Hypothalamus (tissue), 51 donors: ENCODE measurements at regions not wholly inside any gene's neighbourhood (a gene's known extent, or its start where the extent isn't known, plus 50 kb on each side); places are given as distances from the start of the nearest gene placed in this dataset.

Source experiments
- DNase-seq, 51 donors: peaks; one replicate each; lab custom pipeline; 2025; lab: John Stamatoyannopoulos, UW

- no peak for DNase-seq
Observed at GRCh38 chr14:44720707-44721106, 213.6 kb upstream of the FSCB start.

DNA sequence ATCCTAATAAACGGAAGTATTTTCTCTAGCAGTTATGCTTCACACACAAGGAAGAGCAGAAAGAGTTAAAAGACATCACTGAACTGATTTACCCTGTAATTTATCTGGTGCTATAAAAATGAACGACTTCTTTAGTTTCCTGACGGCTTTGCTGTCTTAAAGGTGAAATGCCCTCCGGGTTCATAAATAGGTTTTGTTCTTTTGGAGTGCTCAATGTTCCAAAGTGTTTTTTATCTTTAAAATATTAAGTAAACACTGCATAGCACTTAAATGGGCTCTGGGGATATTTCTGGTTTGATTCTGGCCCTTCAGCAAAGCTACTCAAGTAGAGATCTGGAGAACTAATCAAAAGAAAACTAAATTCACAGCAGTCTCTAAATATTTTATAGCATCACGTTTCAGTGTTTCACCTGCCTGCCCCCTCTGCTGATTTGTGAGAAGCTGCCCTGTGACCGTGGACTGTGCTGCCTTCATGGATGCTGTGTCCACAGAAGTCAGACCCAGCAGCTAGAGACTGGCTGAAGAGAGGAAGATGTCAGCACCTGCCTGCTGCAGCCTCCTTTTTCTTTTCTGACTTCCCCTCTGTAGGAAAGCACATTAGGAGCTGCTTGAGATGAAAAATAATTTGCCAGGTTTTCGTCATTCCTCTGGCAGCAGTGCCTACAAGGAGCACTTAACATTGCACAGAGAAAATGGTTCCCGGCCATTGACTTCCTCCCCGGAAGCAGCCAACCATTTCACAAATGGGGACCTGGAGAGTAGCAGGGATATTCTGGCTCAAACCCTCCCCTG, 205.1 kb upstream of the FSCB start:
- DNase-seq: no peak

- no peak for DNase-seq
Observed at GRCh38 chr14:44701563-44702263, 194.6 kb upstream of the FSCB start.

GRCh38 chr14:44700694-44701093, 193.6 kb upstream of the FSCB start:
- no peak for DNase-seq

DNA sequence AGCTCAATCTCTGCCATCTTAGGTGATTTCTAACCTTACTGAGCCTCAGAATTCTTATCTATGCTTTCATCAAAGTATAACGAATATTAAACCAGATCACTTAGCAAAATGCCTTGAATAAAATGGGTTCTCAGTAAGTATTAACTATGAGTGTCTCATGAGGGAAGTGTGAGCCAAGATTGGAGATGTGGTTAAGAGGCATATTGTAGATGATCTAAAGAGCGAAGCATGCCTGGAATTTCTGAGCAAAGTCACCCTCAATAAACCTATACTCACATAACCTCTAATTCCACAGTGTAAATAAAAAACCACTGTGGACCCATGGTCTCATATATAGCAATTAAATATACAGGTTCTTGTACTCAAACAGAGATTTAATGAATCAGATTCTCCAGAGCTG, 193.1 kb upstream of the FSCB start:
- DNase-seq: no peak

DNA sequence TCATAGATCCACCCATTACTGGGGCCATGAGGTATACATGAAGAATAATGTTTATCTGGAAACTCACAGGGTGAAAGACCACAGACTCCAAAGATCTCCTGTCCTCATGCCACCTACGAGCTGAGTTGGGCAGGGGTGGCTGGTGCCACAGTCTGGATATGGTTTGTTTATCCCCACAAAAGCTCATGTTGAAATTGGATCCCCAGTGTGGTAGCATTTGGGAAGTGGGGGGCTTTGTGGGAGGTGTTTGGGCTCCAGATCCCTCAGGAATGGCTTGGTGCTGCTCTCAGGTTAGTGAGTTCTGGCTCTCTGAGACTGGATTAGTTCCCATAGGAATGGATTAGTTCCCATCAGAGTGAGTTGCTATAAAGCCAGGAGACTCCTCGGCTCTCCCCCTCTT, 192.3 kb upstream of the FSCB start:
- DNase-seq: no peak

- DNase-seq: no peak
Observed at GRCh38 chr14:44669496-44669895, 162.4 kb upstream of the FSCB start.

DNA sequence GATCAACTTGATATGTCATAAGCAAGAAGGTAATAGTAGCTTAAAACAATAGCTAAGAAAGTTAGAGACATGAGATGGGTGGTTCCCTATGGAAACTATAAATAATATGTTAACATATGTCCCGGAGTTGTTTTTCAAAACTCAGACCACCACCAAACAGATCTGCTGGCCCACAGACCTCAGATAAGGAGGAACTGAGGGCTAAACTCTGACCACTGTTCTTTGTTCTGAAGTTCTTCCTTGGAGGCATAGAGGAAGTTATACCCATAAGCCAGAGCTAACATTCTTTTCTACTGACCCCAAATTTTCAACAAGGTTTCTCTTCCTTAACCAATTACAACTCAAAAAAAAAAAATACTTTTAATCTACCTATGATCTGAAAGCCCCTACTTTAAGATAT, 156.1 kb upstream of the FSCB start:
- DNase-seq: no peak

DNA sequence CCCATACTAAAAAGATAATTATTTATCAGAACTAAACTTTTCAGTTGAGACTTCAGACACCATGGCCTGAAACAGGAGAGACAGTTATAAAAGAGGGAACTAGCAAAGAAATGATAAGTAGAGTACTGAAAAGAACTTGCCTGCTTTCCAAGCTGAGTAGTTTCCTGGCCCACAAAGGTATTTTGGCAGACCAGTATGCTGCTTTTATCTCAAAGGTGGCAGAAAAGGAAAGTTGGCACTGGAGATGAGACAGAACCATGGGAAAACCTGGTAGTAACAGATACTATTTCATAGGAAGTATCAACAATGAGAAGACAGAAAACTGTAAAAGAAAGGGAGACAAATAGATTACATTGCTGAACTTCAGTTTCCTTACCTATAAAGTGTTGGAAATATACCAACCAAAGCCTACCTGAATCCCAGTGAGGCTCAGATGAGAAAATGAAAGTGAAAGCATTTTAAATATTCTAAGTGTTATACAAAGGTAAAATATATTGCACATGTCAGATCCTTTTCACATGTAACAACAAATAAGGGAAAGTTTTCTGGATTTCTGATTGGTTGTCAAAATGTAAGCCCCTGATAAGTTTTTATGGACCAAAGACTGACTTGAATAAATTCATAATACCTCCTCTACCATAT, 155.3 kb upstream of the FSCB start:
- DNase-seq: no peak

DNA sequence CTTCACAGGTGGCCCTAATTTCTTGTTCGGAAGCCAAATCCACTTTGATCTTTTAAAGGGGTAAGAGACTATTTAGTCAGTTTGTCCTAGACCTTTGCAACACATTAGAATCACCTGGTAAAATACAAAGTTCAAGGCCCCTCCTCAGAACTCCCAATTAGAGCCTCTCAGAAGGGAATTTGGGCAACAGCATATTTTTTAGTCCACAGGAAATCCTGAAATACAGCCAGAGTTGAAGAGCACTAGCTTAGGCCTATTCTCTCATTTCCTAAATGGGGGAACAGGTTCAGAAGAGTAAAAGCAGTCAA, 151.3 kb upstream of the FSCB start:
- no peak for DNase-seq

GRCh38 chr14:44657696-44658388, 150.8 kb upstream of the FSCB start:
- peak in 2 of 51 donors; percentile 1 to 35 for DNase-seq

DNA sequence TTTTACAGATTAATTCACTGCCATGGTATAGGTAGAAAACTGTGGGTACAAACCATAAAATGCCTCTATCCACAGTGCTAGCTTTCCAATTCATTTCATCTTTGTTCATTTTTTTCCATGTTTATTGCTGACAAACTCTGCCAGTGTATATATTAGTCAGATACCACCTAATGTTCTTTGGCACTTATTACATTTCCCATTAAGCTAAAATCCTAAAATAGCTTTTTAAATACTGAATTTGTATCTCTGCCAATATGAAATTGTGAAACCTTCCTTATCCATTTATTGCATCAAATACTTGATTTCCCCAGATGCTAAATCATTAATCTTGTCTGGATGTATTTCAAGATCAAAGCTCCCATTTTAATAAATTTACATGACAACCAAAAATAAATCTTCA, 150.1 kb upstream of the FSCB start:
- no peak for DNase-seq

DNA sequence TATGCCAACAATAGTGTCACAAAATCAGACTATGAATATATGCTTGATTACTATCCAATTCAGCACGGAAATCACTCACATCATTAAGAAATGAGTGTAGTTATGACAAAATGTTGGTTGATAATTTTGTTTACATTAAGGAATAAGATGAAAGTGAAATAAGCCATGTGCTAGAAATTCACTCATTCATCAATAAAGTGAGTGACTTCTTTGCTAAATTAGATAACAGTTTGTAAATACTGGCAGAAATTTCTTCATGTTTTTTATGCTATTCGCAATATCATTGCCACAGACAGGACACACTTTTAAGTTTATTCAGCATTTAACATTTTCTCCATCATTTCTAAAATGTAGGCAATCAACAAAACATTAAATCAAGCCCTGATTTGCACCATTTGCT, 147.5 kb upstream of the FSCB start:
- DNase-seq: no peak

GRCh38 chr14:44653641-44654040, 146.6 kb upstream of the FSCB start:
- no peak for DNase-seq

- DNase-seq: no peak
Observed at GRCh38 chr14:44652640-44653039, 145.6 kb upstream of the FSCB start.

DNA sequence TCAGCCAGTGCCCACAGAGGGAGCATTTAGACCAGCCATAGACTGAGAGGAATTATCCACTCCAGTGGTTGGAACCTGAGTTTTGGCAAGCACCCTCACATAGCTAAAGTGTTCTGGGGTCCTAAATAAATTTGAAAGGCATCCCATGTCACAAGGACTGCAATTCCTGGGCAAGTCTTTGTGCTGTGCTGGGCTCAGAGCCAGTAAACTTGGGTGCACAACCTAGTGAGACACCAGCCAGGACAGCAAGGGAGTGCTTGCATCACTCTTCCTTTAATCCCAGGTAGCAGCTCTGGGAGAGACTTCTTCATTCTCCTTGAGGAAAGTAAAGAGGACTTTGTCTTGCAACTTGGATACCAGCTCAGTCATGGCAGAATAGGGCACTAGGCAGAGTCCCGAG, 142.0 kb upstream of the FSCB start:
- DNase-seq: peak in 1 of 51 donors; percentile 10

GRCh38 chr14:44640416-44640815, 133.3 kb upstream of the FSCB start:
- no peak for DNase-seq

GRCh38 chr14:44639781-44640385, 132.8 kb upstream of the FSCB start:
- DNase-seq: no peak

DNA sequence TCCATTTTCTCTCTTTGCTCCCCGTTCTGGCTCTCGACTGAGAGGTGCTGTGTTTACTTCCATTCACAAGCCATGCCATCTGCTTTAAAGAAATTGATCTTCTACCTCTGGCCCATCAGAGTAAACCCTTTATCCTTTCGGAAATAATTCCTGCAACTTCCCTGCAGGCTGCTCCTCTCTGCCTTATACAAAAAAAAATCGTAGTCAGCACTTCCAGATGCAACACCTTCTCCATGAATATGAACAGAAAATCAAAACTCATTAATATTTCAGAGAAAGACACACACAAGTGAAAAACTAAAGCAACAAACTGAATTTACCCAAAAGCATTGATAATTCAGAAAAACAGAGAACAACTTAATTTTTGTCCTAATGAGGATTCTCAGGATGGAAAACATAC, 127.6 kb upstream of the FSCB start:
- DNase-seq: no peak

GRCh38 chr14:44626423-44626822, 119.3 kb upstream of the FSCB start:
- no peak for DNase-seq

GRCh38 chr14:44625098-44625497, 118.0 kb upstream of the FSCB start:
- no peak for DNase-seq
